ENCODE measurements at regions not wholly inside any gene's neighbourhood (a gene's known extent, or its start where the extent isn't known, plus 50 kb on each side); places are given as distances from the start of the nearest gene placed in this dataset.

- WGBS, 2 donors, result 59 to 77% methylated on average over 3 of the region's 3 CpGs
- TF ChIP-seq, protein P1, sequence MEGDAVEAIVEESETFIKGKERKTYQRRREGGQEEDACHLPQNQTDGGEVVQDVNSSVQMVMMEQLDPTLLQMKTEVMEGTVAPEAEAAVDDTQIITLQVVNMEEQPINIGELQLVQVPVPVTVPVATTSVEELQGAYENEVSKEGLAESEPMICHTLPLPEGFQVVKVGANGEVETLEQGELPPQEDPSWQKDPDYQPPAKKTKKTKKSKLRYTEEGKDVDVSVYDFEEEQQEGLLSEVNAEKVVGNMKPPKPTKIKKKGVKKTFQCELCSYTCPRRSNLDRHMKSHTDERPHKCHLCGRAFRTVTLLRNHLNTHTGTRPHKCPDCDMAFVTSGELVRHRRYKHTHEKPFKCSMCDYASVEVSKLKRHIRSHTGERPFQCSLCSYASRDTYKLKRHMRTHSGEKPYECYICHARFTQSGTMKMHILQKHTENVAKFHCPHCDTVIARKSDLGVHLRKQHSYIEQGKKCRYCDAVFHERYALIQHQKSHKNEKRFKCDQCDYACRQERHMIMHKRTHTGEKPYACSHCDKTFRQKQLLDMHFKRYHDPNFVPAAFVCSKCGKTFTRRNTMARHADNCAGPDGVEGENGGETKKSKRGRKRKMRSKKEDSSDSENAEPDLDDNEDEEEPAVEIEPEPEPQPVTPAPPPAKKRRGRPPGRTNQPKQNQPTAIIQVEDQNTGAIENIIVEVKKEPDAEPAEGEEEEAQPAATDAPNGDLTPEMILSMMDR (IDR thresholded peaks at IDR 0.05), result no peak
- TF ChIP-seq POLR2A (IDR thresholded peaks at IDR 0.05), result no peak
Measured at GRCh38 chr2:146031158-146031557, 1511.2 kb upstream of the ZEB2 start.

GRCh38 chr2:146027156-146027555 lies 1507.2 kb upstream of the ZEB2 start:
- Histone ChIP-seq H3K27me3 (no peaks in the 10 kb centered on the region), H3K9me3 (no peaks in the 10 kb centered on the region), H3K4me3 (no peak overlapping the region), H3K36me3 (ENCODE audit: low read depth, missing control alignments) (no peaks in the 10 kb centered on the region), H3K4me1 (no peaks in the 10 kb centered on the region), H3K27ac (no peak overlapping the region)
- intact Hi-C loops (cut with DNase I; ENCODE audit: low total_unique reads), result no loop called here
- no peak for TF ChIP-seq POLR2A (IDR thresholded peaks at IDR 0.05)
- TF ChIP-seq, protein P1 (IDR thresholded peaks at IDR 0.05), result no peak
- 79 to 80% methylated on average over 2 of the region's 2 CpGs for WGBS, 2 donors
- DNase-seq, result no peak

More at GRCh38 chr2:146031158-146031557, 1511.2 kb upstream of the ZEB2 start:
- intact Hi-C loops (cut with DNase I; ENCODE audit: low total_unique reads), result no loop called here
- no peak for DNase-seq
- no peak overlapping the region for H3K4me3 ChIP-seq
- no peaks in the 10 kb centered on the region for H3K9me3 ChIP-seq
- H3K36me3 ChIP-seq (ENCODE audit: low read depth, missing control alignments), result no peaks in the 10 kb centered on the region
- no peaks in the 10 kb centered on the region for H3K27me3 ChIP-seq
- no peak overlapping the region for H3K27ac ChIP-seq
- no peaks in the 10 kb centered on the region for H3K4me1 ChIP-seq

- H3K9me3 ChIP-seq, result no peaks in the 10 kb centered on the region
- H3K36me3 ChIP-seq (ENCODE audit: low read depth, missing control alignments), result no peaks in the 10 kb centered on the region
- H3K4me3 ChIP-seq, result no peak overlapping the region
- H3K27ac ChIP-seq, result no peak overlapping the region
- no peaks in the 10 kb centered on the region for H3K27me3 ChIP-seq
- DNase-seq, result no peak
- intact Hi-C loops (cut with DNase I; ENCODE audit: low total_unique reads), result no loop called here
- WGBS, 2 donors, result 74 to 91% methylated on average over 1 of the region's 1 CpG
- TF ChIP-seq, protein P1 (IDR thresholded peaks at IDR 0.05), result no peak
- no peak for TF ChIP-seq POLR2A (IDR thresholded peaks at IDR 0.05)
- H3K4me1 ChIP-seq, result no peaks in the 10 kb centered on the region
Measured at GRCh38 chr2:146025519-146025918, 1505.6 kb upstream of the ZEB2 start.

DNA sequence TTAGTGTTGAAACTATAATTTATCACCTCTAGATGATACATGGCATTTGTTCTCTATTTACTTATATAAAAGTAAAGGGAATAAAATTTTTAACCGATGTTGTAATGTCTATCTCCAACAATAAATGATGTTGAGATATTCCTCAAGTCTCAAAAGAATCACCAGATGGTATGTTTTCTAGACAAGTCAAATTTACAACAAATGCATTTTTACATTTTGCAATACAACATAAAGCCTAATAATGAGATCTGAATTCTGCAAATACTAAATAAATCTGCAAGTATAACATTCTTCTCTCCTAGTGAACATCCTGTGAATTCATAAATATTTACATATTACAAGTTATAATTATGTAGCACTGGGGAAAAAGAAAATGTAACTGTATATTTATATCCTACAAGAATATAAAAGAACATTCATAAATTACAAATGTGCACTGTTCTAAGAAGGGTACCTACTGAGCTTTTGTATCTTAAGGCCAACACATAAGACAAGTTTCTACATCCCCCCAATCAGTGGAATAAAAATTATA lies 1504.4 kb upstream of the ZEB2 start:
- no peak for DNase-seq
- H3K4me3 ChIP-seq, result no peak overlapping the region
- H3K4me1 ChIP-seq, result no peaks in the 10 kb centered on the region
- 85 to 95% methylated on average over 1 of the region's 1 CpG for WGBS, 2 donors
- intact Hi-C loops (cut with DNase I; ENCODE audit: low total_unique reads), result no loop called here
- no peak overlapping the region for H3K27ac ChIP-seq
- no peaks in the 10 kb centered on the region for H3K36me3 ChIP-seq (ENCODE audit: low read depth, missing control alignments)
- no peak for TF ChIP-seq POLR2A (IDR thresholded peaks at IDR 0.05)
- TF ChIP-seq, protein P1 (IDR thresholded peaks at IDR 0.05), result no peak
- no peaks in the 10 kb centered on the region for H3K27me3 ChIP-seq
- no peaks in the 10 kb centered on the region for H3K9me3 ChIP-seq

DNA sequence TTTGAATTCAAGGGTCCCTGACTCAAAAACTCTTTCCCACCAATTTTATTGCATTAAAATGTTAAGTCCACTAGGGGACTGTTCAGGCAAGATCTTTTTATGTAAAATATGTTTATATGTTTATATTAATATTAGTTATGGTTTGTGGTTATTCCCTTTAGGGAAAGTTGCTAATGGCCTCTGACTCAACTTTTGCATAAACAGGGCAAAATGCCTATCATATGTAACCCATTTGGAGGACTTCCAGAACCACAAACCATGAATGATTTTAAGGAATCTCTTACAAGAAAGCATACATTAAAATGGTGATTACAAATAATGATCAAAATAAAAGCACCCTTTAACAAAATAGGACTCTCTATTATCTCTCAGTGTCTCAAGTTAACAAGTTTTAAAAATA lies 1484.5 kb upstream of the ZEB2 start:
- H3K27me3 ChIP-seq, result no peaks in the 10 kb centered on the region
- DNase-seq, result no peak
- no peak overlapping the region for H3K27ac ChIP-seq
- no peaks in the 10 kb centered on the region for H3K9me3 ChIP-seq
- TF ChIP-seq, protein P1 (IDR thresholded peaks at IDR 0.05), result no peak
- no peak for TF ChIP-seq POLR2A (IDR thresholded peaks at IDR 0.05)
- no peak overlapping the region for H3K4me3 ChIP-seq
- intact Hi-C loops (cut with DNase I; ENCODE audit: low total_unique reads), result no loop called here
- no peaks in the 10 kb centered on the region for H3K4me1 ChIP-seq
- no peaks in the 10 kb centered on the region for H3K36me3 ChIP-seq (ENCODE audit: low read depth, missing control alignments)

All from testis (tissue), 2 donors.